Right cardiac atrium (tissue), 5 donors: ENCODE measurements at regions not wholly inside any gene's neighbourhood (a gene's known extent, or its start where the extent isn't known, plus 50 kb on each side); places are given as distances from the start of the nearest gene placed in this dataset.

ENCODE experiments used
- ATAC-seq, 2 donors: fragments of 200-7000 bp; cut with Tn5 transposase; one replicate each; pipeline versions ENCODE4 v1.8.0 to v1.9.1; 2020; ENCODE audit warnings: moderate library complexity in 2 of 2, mild to moderate bottlenecking in 1 of 2
- DNase-seq, 3 donors: peaks; one replicate each; pipeline ENCODE4 v3.0.0-alpha.2; 2020
- H3K27ac ChIP-seq: one replicate; pipeline ENCODE4 v1.5.1; 2013; ENCODE audit warnings: mild to moderate bottlenecking, low read length, control low read depth, moderate library complexity
- H3K27me3 ChIP-seq: one replicate; pipeline ENCODE4 v1.6.1; 2013; ENCODE audit not compliant: control insufficient read depth, insufficient read depth
- H3K4me1 ChIP-seq: one replicate; pipeline ENCODE4 v1.6.1; 2013; ENCODE audit warnings: low read length; ENCODE audit not compliant: control insufficient read depth, insufficient read depth
- H3K4me3 ChIP-seq: one replicate; pipeline ENCODE4 v1.5.1; 2013; ENCODE audit warnings: low read length, control low read depth
- H3K9me3 ChIP-seq: one replicate; pipeline ENCODE4 v1.6.1; 2013; ENCODE audit warnings: low read length; ENCODE audit not compliant: control insufficient read depth
- WGBS: extraction: QIAGEN DNeasy Blood & Tissue Kit; methylation state at CpG from one replicate; pipeline ENCODE4 v1.1.7; 2013; 5-methylcytosine and 5-hydroxymethylcytosine counted together
- intact Hi-C, 4 donors: fragments of 100-400 bp; cut with DNase I; formaldehyde crosslinking; loops; one replicate each; pipeline versions ENCODE4 v1.11.0 to v1.14.0; 2022 to 2023
- donor health status: healthy with polysubstance abuse.
- donor health status: DM: no; HTN: yes; CAD: no.
- donor health status: DM: no; HTN: no; CAD: no.
- donor health status: DM: no; HTN: yes; CAD: no; lungs with severe emphysema.
- donor health status: DM: yes; HTN: yes; CAD: no.

DNA sequence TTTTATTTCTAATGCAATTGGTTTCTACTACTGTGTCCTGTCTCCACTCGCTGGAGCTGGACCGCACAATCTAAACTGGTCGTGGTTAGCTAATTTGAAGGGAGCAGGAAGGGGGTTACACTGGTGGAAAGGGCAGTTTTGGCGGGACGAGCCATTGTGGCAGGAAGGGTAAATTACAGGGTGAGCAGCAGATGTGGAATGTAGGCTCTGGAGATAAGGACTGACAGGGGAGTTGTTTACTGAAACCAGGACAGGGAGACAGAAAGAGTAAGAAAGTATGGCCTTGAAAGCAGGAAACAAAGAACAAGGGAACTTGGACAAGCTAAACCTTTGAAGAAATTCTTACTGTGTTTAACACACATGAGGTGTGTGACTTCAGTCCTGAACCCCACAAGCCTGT lies 147.8 kb downstream of the ATXN7L3B start:
- Histone ChIP-seq H3K4me3 (no peak overlapping the region), H3K27ac (no peak overlapping the region), H3K27me3 (no peaks in the 10 kb centered on the region), H3K4me1 (no peaks in the 10 kb centered on the region), H3K9me3 (no peaks in the 10 kb centered on the region)
- ATAC-seq = no peak
- intact Hi-C loops = no loop called here
- 68% methylated on average over 5 of the region's 5 CpGs for WGBS
- DNase-seq = no peak

- H3K9me3 ChIP-seq = no peaks in the 10 kb centered on the region
- H3K27ac ChIP-seq = no peak overlapping the region
- ATAC-seq (no peak), DNase-seq (no peak)
- no peaks in the 10 kb centered on the region for H3K27me3 ChIP-seq
- intact Hi-C loops = no loop called here
- 27% methylated on average over 3 of the region's 3 CpGs for WGBS
- H3K4me1 ChIP-seq = no peaks in the 10 kb centered on the region
- no peak overlapping the region for H3K4me3 ChIP-seq
Measured at GRCh38 chr12:74689071-74689655, 151.5 kb downstream of the ATXN7L3B start.

DNA sequence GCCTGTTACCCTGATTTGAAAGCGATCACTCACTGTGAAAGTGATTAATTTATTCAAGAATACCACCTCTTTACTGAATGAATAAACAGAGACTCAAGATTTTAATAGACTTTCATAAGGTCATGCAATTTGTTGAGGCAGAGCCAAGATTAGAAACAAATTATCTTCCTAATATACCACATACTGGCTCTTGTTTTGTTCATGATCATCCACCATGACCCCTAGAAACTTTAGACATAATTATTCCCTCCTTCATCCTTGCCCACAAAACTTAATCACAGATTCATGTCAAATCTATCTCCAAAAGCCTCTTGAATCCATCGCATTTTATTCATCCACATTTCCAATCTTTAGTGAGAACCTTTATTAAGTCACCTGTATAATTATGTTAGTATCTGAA lies 152.3 kb downstream of the ATXN7L3B start:
- WGBS = 79% methylated on average over 2 of the region's 2 CpGs
- Histone ChIP-seq H3K27ac (no peak overlapping the region), H3K4me3 (no peak overlapping the region), H3K9me3 (no peaks in the 10 kb centered on the region), H3K27me3 (no peaks in the 10 kb centered on the region), H3K4me1 (no peaks in the 10 kb centered on the region)
- no peak for DNase-seq
- intact Hi-C loops = no loop called here
- no peak for ATAC-seq

- Histone ChIP-seq H3K27me3 (no peaks in the 10 kb centered on the region), H3K9me3 (no peaks in the 10 kb centered on the region), H3K4me3 (no peak overlapping the region), H3K4me1 (no peaks in the 10 kb centered on the region), H3K27ac (no peak overlapping the region)
- intact Hi-C loops = no loop called here
- ATAC-seq (no peak), DNase-seq (no peak)
- 73% methylated on average over 2 of the region's 2 CpGs for WGBS
Measured at GRCh38 chr12:74719447-74719846, 181.8 kb downstream of the ATXN7L3B start.

DNA sequence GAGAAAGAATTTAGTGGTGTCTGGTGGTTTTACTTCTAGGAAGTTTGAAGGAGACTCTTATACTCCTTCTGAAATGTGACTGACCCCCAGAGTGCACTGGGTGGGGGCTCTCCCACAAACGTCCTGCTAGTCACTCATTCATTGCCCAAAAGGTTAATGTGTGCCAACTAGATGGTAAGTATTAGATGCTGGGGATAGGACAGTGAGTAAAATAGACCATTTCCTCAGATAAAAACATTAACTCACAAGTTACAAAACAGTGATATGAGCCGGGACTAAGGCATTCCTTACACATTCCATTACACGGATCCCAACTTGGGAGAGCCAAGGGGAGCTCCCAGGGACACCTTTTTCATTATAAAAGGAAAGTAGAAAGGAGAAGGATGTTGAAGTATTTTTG lies 185.1 kb downstream of the ATXN7L3B start:
- 29% methylated on average over 3 of the region's 3 CpGs for WGBS
- Histone ChIP-seq H3K27me3 (no peaks in the 10 kb centered on the region), H3K4me1 (no peaks in the 10 kb centered on the region), H3K27ac (no peak overlapping the region), H3K4me3 (no peak overlapping the region), H3K9me3 (no peaks in the 10 kb centered on the region)
- ATAC-seq (no peak), DNase-seq (no peak)
- intact Hi-C loops = no loop called here

GRCh38 chr12:74725154-74725553 lies 187.5 kb downstream of the ATXN7L3B start:
- no peaks in the 10 kb centered on the region for H3K4me1 ChIP-seq
- H3K4me3 ChIP-seq = no peak overlapping the region
- intact Hi-C loops = no loop called here
- WGBS = 48% methylated on average over 1 of the region's 1 CpG
- no peak overlapping the region for H3K27ac ChIP-seq
- no peaks in the 10 kb centered on the region for H3K27me3 ChIP-seq
- ATAC-seq (no peak), DNase-seq (no peak)
- H3K9me3 ChIP-seq = no peaks in the 10 kb centered on the region

DNA sequence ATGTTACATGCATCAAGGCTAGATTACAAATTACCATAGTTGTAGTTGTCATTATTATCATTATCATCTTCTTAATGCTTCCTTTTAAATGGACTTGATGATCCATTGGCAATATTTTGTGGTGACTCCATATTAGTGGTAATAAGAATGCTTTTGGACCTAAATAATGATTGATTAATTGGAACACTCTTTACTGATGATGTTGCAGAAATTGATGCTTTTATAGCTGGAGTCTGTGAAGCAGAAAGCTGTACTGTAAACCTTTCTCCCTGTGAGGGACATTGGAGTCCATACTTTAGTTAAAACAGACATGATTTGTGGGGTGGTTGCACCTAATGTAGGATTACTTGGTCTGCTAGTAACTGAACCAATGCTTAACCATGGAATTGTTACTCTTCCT lies 190.4 kb downstream of the ATXN7L3B start:
- intact Hi-C loops = no loop called here
- ATAC-seq (no peak), DNase-seq (no peak)
- Histone ChIP-seq H3K9me3 (no peaks in the 10 kb centered on the region), H3K4me3 (no peak overlapping the region), H3K4me1 (no peaks in the 10 kb centered on the region), H3K27ac (no peak overlapping the region), H3K27me3 (no peaks in the 10 kb centered on the region)

DNA sequence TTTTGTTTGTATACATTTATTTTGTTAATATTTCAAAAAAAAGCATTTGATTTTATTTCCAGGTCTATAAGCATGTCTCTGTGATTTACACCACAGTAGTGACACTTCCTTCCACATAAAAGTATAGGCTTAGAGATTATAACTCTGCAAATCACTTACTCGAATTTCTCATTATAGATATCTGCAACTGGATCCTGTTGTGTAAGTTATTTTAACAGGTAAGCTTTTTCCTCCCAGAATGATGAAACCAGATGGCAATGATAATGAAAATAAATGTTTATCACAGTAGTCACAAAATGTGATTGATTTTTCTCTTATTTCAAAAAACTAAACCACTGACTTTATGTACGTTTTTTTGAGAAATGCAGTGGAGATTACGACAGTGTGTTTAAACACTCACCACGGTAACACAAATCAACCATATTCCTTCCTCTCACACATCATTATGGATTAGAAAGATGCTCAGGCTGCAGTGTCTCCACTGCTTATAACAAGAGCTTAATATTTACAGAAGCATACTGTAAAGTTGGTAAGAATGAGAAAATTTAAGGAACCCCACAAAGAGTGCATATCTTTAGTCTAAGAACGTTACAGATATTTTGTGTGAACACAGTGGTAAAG lies 194.6 kb downstream of the ATXN7L3B start:
- Histone ChIP-seq H3K9me3 (no peaks in the 10 kb centered on the region), H3K27ac (no peak overlapping the region), H3K27me3 (no peaks in the 10 kb centered on the region), H3K4me3 (no peak overlapping the region), H3K4me1 (no peaks in the 10 kb centered on the region)
- DNase-seq (no peak), ATAC-seq (no peak)
- intact Hi-C loops = no loop called here
- 44% methylated on average over 5 of the region's 5 CpGs for WGBS

DNA sequence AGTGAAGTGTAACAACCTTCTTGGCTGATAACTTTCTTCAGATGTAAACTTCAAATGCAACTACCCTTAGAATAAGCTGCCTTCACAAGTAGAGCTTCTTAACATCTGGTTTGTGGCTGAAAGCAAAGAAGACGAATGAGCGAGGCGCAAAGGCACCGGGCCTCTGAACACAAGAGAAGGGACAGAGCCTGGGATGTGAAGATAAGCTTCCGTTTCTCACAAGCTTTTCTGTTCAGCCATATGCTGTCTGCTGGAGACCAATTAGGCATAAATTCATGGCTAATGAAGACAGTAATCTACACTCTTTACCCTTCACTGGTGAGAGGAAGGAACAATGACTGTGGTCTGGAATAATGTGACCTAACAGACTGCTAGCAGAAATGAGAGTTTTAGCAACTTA lies 195.2 kb downstream of the ATXN7L3B start:
- WGBS = 17% methylated on average over 5 of the region's 5 CpGs
- intact Hi-C loops = no loop called here
- Histone ChIP-seq H3K9me3 (no peaks in the 10 kb centered on the region), H3K4me1 (no peaks in the 10 kb centered on the region), H3K27me3 (no peaks in the 10 kb centered on the region), H3K27ac (no peak overlapping the region), H3K4me3 (no peak overlapping the region)
- DNase-seq (peak in 1 of 3 donors; percentile 19), ATAC-seq (no peak)

DNA sequence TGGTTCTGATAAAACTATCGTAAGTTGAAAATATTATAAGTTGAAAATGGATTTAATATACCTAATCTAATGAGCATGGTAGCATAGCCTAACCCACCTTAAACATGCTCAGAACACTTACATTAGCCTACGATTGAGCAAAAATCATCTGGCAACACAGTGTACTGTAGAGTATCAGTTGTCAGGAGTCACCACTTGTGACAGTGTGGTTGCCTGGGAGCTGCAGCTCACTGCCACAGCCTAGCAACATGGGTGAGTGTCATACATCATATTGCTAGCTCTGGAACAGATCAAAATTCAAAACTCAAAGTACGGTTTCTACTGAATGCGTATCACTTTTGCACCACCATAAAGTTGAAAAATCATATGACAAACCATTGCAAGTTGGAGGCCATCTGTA lies 203.5 kb downstream of the ATXN7L3B start:
- ATAC-seq = no peak
- 71% methylated on average over 4 of the region's 4 CpGs for WGBS
- intact Hi-C loops = no loop called here
- no peak overlapping the region for H3K4me3 ChIP-seq
- no peak overlapping the region for H3K27ac ChIP-seq
- H3K9me3 ChIP-seq = no peaks in the 10 kb centered on the region
- no peak for DNase-seq
- no peaks in the 10 kb centered on the region for H3K27me3 ChIP-seq
- H3K4me1 ChIP-seq = no peaks in the 10 kb centered on the region

- H3K27me3 ChIP-seq = no peaks in the 10 kb centered on the region
- DNase-seq (no peak), ATAC-seq (no peak)
- H3K4me3 ChIP-seq = no peak overlapping the region
- H3K27ac ChIP-seq = no peak overlapping the region
- no peaks in the 10 kb centered on the region for H3K4me1 ChIP-seq
- intact Hi-C loops = no loop called here
- H3K9me3 ChIP-seq = no peaks in the 10 kb centered on the region
Measured at GRCh38 chr12:74747305-74747704, 209.7 kb downstream of the ATXN7L3B start.

GRCh38 chr12:74751441-74751840 lies 213.8 kb downstream of the ATXN7L3B start:
- intact Hi-C loops = no loop called here
- DNase-seq = no peak
- Histone ChIP-seq H3K9me3 (no peaks in the 10 kb centered on the region), H3K4me3 (no peak overlapping the region), H3K27ac (no peak overlapping the region), H3K27me3 (no peaks in the 10 kb centered on the region), H3K4me1 (no peaks in the 10 kb centered on the region)
- 80% methylated on average over 1 of the region's 1 CpG for WGBS
- ATAC-seq = no peak
